ENCODE measurements at regions not wholly inside any gene's neighbourhood (a gene's known extent, or its start where the extent isn't known, plus 50 kb on each side); places are given as distances from the start of the nearest gene placed in this dataset.

- CTCF ChIA-PET, result no interaction called here
- POLR2A ChIA-PET, result no interaction called here
- Histone ChIP-seq H3K4me1 (ENCODE audit: insufficient read depth, low read length) (no peaks in the 10 kb centered on the region), H3K4me3 (ENCODE audit: low read length) (no peak overlapping the region), H3K27ac (ENCODE audit: low read depth in 1 of 2, low read length in 2 of 2) (no peak overlapping the region), H3K27me3 (ENCODE audit: control insufficient read depth in 1 of 2, insufficient read depth in 2 of 2, low read length in 2 of 2) (peaks cover 6 to 7% of the 10 kb centered on the region in 2 experiments), H3K9me3 (ENCODE audit: control insufficient read depth in 1 of 2, insufficient read depth in 1 of 2, low read length in 2 of 2) (peaks cover 0 to 11% of the 10 kb centered on the region in 2 experiments), H3K36me3 (ENCODE audit: insufficient read depth, low read length) (no peaks in the 10 kb centered on the region)
- Mint-ChIP-seq H3K4me1 (ENCODE audit: low read depth) (no peaks in the 10 kb centered on the region), H3K9me3 (no peaks in the 10 kb centered on the region), H3K36me3 (ENCODE audit: low read depth) (no peaks in the 10 kb centered on the region), H3K4me3 (no peak overlapping the region), H3K27ac (no peak overlapping the region), H3K27me3 (peaks cover 17% of the 10 kb centered on the region)
- intact Hi-C loops (cut with DNase I, micrococcal nuclease), result no loop called here
- no peak for TF ChIP-seq CTCF (IDR thresholded peaks at IDR 0.05)
- ATAC-seq (ENCODE audit: poor library complexity) (no peak), DNase-seq (no peak)
Measured at GRCh38 chr11:119977881-119978280, 160.0 kb downstream of the TRIM29 start.

- ATAC-seq (ENCODE audit: poor library complexity) (no peak), DNase-seq (no peak)
- no peaks in the 10 kb centered on the region for H3K36me3 ChIP-seq (ENCODE audit: insufficient read depth, low read length)
- H3K27ac ChIP-seq (ENCODE audit: low read depth in 1 of 2, low read length in 2 of 2), result no peak overlapping the region
- intact Hi-C loops (cut with DNase I, micrococcal nuclease), result no loop called here
- H3K27me3 ChIP-seq (ENCODE audit: control insufficient read depth in 1 of 2, insufficient read depth in 2 of 2, low read length in 2 of 2), result peaks cover 6 to 7% of the 10 kb centered on the region in 2 experiments
- Mint-ChIP-seq H3K27ac (no peak overlapping the region), H3K9me3 (no peaks in the 10 kb centered on the region), H3K4me1 (ENCODE audit: low read depth) (no peaks in the 10 kb centered on the region), H3K36me3 (ENCODE audit: low read depth) (no peaks in the 10 kb centered on the region), H3K4me3 (no peak overlapping the region), H3K27me3 (peaks cover 17% of the 10 kb centered on the region)
- peaks cover 0 to 8% of the 10 kb centered on the region in 2 experiments for H3K9me3 ChIP-seq (ENCODE audit: control insufficient read depth in 1 of 2, insufficient read depth in 1 of 2, low read length in 2 of 2)
- ChIA-PET POLR2A (no interaction called here), CTCF (no interaction called here)
- no peak overlapping the region for H3K4me3 ChIP-seq (ENCODE audit: low read length)
- TF ChIP-seq CTCF (IDR thresholded peaks at IDR 0.05), result no peak
- no peaks in the 10 kb centered on the region for H3K4me1 ChIP-seq (ENCODE audit: insufficient read depth, low read length)
Measured at GRCh38 chr11:119977561-119977860, 160.4 kb downstream of the TRIM29 start.

GRCh38 chr11:119976805-119977560, 160.9 kb downstream of the TRIM29 start:
- Mint-ChIP-seq H3K4me3 (no peak overlapping the region), H3K27me3 (peaks cover 17% of the 10 kb centered on the region), H3K4me1 (ENCODE audit: low read depth) (no peaks in the 10 kb centered on the region), H3K36me3 (ENCODE audit: low read depth) (no peaks in the 10 kb centered on the region), H3K27ac (no peak overlapping the region), H3K9me3 (no peaks in the 10 kb centered on the region)
- ChIA-PET CTCF (no interaction called here), POLR2A (no interaction called here)
- DNase-seq (no peak), ATAC-seq (ENCODE audit: poor library complexity) (no peak)
- H3K27me3 ChIP-seq (ENCODE audit: control insufficient read depth in 1 of 2, insufficient read depth in 2 of 2, low read length in 2 of 2), result peaks cover 6 to 7% of the 10 kb centered on the region in 2 experiments
- intact Hi-C loops (cut with DNase I, micrococcal nuclease), result no loop called here
- peaks cover 0 to 8% of the 10 kb centered on the region in 2 experiments for H3K9me3 ChIP-seq (ENCODE audit: control insufficient read depth in 1 of 2, insufficient read depth in 1 of 2, low read length in 2 of 2)
- TF ChIP-seq CTCF (IDR thresholded peaks at IDR 0.05), result no peak
- no peak overlapping the region for H3K4me3 ChIP-seq (ENCODE audit: low read length)
- no peak overlapping the region for H3K27ac ChIP-seq (ENCODE audit: low read depth in 1 of 2, low read length in 2 of 2)
- no peaks in the 10 kb centered on the region for H3K4me1 ChIP-seq (ENCODE audit: insufficient read depth, low read length)
- no peaks in the 10 kb centered on the region for H3K36me3 ChIP-seq (ENCODE audit: insufficient read depth, low read length)
